Type B pancreatic cell (in vitro differentiated cells): ENCODE measurements at regions not wholly inside any gene's neighbourhood (a gene's known extent, or its start where the extent isn't known, plus 50 kb on each side); places are given as distances from the start of the nearest gene placed in this dataset.

Experiments used
- DNase-seq: peaks from one replicate; pipeline ENCODE4 v3.0.0; 2021; ENCODE audit warnings: mixed read lengths; ENCODE audit not compliant: unreplicated experiment; ENCODE audit errors: extremely low spot score
- H3K27ac Mint-ChIP-seq: 2 replicates; pipeline ENCODE4 v1.8.0; 2021; ENCODE audit warnings: mild to moderate bottlenecking, mixed read lengths
- H3K27me3 Mint-ChIP-seq: 2 replicates; pipeline ENCODE4 v1.8.0; 2021; ENCODE audit warnings: mixed read lengths
- H3K36me3 Mint-ChIP-seq: 2 replicates; pipeline ENCODE4 v1.8.0; 2021; ENCODE audit warnings: mixed read lengths
- H3K4me1 Mint-ChIP-seq: one replicate; pipeline ENCODE4 v1.8.0; 2021; ENCODE audit warnings: mixed read lengths; ENCODE audit not compliant: unreplicated experiment
- H3K4me3 Mint-ChIP-seq: 2 replicates; pipeline ENCODE4 v1.8.0; 2021; ENCODE audit warnings: mild to moderate bottlenecking, mixed read lengths
- H3K9me3 Mint-ChIP-seq: 2 replicates; pipeline ENCODE4 v1.8.0; 2021; ENCODE audit warnings: mixed read lengths
- TF ChIP-seq, protein P1 (sequence below): fragments of 200-600 bp; sonication (generic); conservative IDR thresholded peaks from 2 replicates; pipeline ENCODE4 v1.5.0; 2021; ENCODE audit warnings: antibody characterized with exemption, mild to moderate bottlenecking

DNA sequence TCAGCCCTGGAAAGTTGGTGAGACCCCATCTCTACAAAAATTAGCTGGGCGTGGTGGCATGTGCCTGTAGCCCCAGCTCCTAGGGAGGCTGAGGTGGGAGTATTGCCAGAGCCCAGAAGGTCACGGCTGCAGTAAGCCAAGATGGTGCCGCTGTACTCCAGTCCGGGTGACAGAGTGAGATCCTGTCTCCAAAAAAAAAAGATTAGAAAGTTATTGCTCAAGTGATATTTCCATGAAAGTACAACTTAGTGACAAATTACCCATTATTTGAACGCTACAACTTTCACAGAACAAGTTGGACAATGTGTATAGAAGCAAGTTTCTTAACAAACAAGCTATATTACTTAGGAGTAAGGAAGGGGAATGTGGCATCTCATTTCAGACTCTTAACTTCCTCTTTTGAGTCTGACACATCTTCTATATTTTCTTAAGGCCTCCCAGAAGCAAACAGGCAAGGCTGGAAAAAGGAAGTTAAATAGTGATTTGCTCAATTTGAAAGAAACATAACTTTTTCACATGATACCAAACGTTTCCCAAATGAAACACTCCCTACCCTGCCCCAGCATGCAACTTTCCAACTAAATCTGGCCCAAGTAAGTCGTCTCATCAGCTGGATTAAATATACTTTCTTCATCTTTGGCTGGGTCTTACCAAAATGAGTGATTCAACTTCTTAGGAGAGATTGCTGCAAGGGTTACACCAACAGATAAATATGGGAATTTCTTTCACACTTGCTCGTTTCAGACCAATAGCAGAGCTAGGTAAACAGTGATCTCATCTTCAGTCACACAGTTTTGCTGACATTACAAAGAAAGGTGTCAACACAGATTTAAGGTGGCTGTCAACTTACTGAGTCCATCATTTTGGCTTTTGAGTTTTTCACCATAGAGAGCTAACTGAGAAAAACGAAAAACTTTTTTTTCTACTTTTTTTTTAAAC lies 66.3 kb upstream of the KLF6 start:
- DNase-seq: no peak
- TF ChIP-seq, protein P1, sequence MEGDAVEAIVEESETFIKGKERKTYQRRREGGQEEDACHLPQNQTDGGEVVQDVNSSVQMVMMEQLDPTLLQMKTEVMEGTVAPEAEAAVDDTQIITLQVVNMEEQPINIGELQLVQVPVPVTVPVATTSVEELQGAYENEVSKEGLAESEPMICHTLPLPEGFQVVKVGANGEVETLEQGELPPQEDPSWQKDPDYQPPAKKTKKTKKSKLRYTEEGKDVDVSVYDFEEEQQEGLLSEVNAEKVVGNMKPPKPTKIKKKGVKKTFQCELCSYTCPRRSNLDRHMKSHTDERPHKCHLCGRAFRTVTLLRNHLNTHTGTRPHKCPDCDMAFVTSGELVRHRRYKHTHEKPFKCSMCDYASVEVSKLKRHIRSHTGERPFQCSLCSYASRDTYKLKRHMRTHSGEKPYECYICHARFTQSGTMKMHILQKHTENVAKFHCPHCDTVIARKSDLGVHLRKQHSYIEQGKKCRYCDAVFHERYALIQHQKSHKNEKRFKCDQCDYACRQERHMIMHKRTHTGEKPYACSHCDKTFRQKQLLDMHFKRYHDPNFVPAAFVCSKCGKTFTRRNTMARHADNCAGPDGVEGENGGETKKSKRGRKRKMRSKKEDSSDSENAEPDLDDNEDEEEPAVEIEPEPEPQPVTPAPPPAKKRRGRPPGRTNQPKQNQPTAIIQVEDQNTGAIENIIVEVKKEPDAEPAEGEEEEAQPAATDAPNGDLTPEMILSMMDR: no peak
- H3K27ac Mint-ChIP-seq: peak overlapping the region; percentile 97
- H3K27me3 Mint-ChIP-seq: no peaks in the 10 kb centered on the region
- H3K4me3 Mint-ChIP-seq: peak overlapping the region; percentile 15
- peaks cover 5% of the 10 kb centered on the region for H3K9me3 Mint-ChIP-seq
- peaks cover 40% of the 10 kb centered on the region for H3K4me1 Mint-ChIP-seq
- peaks cover 3% of the 10 kb centered on the region for H3K36me3 Mint-ChIP-seq

DNA sequence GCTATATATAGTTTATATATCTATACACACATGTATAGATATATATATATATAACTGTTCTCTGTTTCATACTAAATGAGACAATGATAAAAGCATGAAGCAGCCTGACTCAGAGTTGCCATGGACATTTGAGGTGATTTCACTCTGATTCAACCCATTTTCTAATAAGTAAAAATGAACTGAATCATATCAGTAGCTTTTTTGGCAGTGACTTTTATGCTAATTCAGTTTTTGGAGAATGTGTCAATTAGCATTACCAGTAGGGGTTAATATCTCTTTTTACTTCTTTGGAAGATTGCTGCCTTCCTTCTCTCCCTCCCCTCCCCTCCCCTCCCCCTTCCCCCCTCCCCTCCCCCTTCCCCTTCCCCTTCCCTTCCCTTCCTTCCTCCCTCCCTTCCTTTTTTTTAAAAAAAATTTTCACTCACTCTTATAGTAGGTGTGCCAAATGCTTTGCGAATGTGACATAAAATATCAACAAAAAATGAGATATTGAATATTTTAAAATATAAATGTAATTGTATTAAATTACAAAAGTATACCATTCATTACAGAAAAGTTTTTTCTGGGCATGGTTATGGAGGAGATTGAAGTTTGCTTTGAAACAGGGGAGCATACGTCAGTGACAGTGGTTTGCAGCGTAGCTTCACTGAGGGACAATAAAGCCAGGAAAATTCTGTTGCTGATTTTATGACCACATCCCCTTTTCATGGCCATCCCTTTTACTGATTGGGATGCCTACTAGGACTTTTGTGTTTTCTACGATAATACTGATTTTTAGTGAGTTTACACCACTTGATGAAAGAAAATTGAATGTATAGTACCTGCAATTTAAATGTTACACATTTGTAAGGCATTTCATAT lies 64.0 kb upstream of the KLF6 start:
- H3K27ac Mint-ChIP-seq: no peak overlapping the region
- no peak overlapping the region for H3K4me3 Mint-ChIP-seq
- H3K4me1 Mint-ChIP-seq: peaks cover 37% of the 10 kb centered on the region
- peaks cover 4% of the 10 kb centered on the region for H3K9me3 Mint-ChIP-seq
- H3K27me3 Mint-ChIP-seq: no peaks in the 10 kb centered on the region
- H3K36me3 Mint-ChIP-seq: peaks cover 3% of the 10 kb centered on the region
- TF ChIP-seq, protein P1: no peak
- no peak for DNase-seq

DNA sequence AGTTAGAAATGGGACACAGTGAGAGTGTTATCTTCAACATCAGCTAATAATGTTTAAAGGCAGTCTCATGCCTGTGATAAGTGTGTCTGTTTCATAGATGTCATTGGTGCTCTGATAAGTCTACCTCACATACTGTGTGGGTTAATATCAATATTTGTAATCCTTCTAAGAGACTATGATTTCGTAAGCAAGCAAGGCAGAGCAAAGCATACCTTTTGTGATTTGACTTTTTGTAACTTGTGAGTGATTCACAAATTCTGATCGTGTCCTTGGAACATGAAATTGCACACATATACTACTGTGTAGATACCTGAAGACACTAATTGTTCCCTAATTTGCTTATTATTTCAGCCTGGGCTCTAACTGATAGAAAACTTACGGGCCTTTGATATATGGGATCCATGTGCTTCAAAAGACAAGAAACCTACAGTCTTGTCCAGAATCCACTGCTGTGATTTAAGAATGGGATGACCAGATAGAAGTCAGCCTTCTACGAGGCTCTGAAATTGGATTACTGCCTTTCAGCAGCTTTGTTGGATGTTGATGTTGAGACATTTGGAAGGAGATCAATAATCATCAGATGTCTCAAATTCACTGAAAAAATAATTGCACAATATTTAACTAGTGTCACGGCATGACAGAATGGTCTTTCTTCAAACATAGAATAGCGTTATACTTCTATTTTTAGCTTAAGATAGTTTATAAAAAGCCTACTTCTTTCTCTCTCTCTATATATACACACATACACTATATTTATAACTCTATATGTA lies 63.2 kb upstream of the KLF6 start:
- H3K4me3 Mint-ChIP-seq: no peak overlapping the region
- TF ChIP-seq, protein P1: no peak
- peaks cover 4% of the 10 kb centered on the region for H3K9me3 Mint-ChIP-seq
- peaks cover 3% of the 10 kb centered on the region for H3K36me3 Mint-ChIP-seq
- no peak overlapping the region for H3K27ac Mint-ChIP-seq
- H3K4me1 Mint-ChIP-seq: peaks cover 29% of the 10 kb centered on the region
- no peaks in the 10 kb centered on the region for H3K27me3 Mint-ChIP-seq
- no peak for DNase-seq

DNA sequence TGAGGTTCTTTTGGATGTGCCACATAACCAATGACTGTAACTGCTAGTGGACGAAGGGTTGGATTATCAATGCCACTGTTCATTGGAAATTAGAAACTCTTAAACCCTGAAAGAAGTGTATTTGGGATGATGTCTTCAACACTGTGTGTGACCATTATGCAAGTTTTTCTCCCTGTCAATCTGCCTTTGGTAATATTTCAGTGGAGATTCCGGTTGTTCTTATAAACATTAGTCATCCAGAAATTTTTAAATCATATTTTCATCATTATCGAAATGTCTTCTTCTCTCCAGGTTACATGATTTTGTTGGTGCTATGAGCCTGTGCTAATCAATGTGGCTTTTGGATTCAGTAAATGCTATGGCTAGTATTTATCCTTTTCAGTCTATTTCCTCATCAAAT lies 61.7 kb upstream of the KLF6 start:
- H3K36me3 Mint-ChIP-seq: peaks cover 3% of the 10 kb centered on the region
- TF ChIP-seq, protein P1: no peak
- H3K9me3 Mint-ChIP-seq: peaks cover 4% of the 10 kb centered on the region
- no peak overlapping the region for H3K27ac Mint-ChIP-seq
- peaks cover 17% of the 10 kb centered on the region for H3K4me1 Mint-ChIP-seq
- no peak for DNase-seq
- H3K27me3 Mint-ChIP-seq: no peaks in the 10 kb centered on the region
- no peak overlapping the region for H3K4me3 Mint-ChIP-seq

DNA sequence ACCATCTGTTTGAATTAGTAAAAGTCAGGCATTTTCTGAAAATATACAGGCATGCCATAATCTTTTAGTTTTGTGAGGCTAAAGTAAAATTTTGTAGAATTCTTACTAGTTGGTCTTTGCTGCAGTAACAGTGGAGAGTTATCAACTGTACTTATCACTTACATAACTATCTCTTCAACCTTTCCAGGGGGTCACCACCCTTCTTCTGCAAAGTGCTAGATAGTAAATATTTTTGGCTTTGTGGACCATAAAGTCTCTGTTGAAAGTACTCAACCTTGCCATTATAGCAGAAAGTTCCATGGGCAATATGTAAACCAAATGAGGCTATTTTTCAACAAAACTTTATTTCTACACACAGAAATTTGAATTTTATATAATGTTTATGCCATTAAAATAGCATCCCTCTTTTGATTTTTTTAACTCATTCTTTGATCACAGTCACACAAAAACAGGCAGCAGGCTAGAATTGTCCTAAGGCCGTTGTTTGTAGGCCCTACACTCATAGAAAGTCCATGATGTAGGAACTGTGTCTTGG lies 59.5 kb upstream of the KLF6 start:
- Mint-ChIP-seq H3K36me3 (peaks cover under 1% of the 10 kb centered on the region), H3K27ac (no peak overlapping the region), H3K9me3 (peaks cover under 1% of the 10 kb centered on the region), H3K4me1 (peaks cover 7% of the 10 kb centered on the region), H3K27me3 (no peaks in the 10 kb centered on the region), H3K4me3 (no peak overlapping the region)
- no peak for DNase-seq
- TF ChIP-seq, protein P1: no peak
